ENCODE measurements at regions not wholly inside any gene's neighbourhood (a gene's known extent, or its start where the extent isn't known, plus 50 kb on each side); places are given as distances from the start of the nearest gene placed in this dataset.
A peak's percentile ranks its signal among the peaks of the same experiment; 100 is the strongest.

DNA sequence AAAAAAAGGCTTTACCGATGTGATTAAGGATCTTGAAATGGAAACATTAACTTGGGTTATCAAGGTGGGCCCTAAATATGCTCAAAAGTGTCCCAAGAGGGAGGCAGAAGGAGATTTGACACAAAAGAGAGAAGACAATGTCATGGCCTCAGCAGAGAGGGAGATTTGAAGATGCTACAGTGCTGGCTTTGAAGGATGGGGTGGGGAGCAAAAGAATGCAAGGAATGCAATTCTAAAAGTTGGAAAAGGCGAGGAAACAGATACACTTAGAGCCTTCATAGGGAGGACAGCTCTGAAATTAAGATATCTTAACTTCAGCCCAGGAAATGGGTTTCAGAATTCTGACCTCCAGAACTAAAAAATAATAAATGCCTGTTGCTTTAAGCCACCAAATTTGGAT lies 314.5 kb upstream of the CCDC54 start:
- 62 to 68% methylated on average over 2 of the region's 2 CpGs for WGBS, 2 donors (ENCODE audit: low coverage in 1 of 2)
- H3K9me3 ChIP-seq: no peaks in the 10 kb centered on the region

DNA sequence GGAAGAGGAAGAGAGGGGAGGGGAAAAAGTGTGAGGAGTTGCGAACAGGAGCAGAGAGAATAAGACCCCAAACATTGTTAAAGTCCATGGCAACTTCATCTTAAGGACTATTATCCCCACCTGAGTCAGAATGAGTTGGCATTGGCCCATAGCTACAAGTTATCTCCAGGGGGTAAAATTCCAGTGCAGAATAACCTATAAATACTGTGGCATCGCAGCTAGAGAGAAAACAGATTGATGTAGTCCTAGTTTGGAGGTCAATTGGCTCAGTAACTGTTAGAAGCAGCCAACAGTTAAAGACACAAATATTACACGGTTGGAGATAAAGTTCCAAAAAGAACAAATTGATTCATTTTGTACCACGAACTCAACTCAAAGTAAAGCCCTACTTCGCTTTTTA lies 313.9 kb upstream of the CCDC54 start:
- intact Hi-C loops (cut with DNase I; ENCODE audit: low total_unique reads) (no loop called here), in situ Hi-C loops (cut with MboI; ENCODE audit: low pct_ligation_motif_present in 1 of 4, low pct_unique_long_range_greater_than_20kb in 1 of 4, low sequenced_read_pairs in 3 of 4) (no loop called here)
- H3K9me3 ChIP-seq: no peaks in the 10 kb centered on the region
- H3K4me1 ChIP-seq: no peaks in the 10 kb centered on the region
- H3K4me3 ChIP-seq: no peak overlapping the region
- H3K27ac ChIP-seq: no peak overlapping the region
- no peaks in the 10 kb centered on the region for H3K36me3 ChIP-seq
- WGBS, 2 donors (ENCODE audit: low coverage in 1 of 2): 60 to 63% methylated on average over 5 of the region's 5 CpGs
- DNase-seq: no peak
- no peaks in the 10 kb centered on the region for H3K27me3 ChIP-seq
- TF ChIP-seq POLR2AphosphoS5 (IDR thresholded peaks at IDR 0.05) (no peak), POLR2A (IDR thresholded peaks at IDR 0.05) (no peak)

More for the DNA sequence above, 314.5 kb upstream of the CCDC54 start:
- TF ChIP-seq POLR2AphosphoS5 (IDR thresholded peaks at IDR 0.05): no peak
- no peak for TF ChIP-seq EP300 (IDR thresholded peaks at IDR 0.05; ENCODE audit: low read depth)
- TF ChIP-seq, protein P1, sequence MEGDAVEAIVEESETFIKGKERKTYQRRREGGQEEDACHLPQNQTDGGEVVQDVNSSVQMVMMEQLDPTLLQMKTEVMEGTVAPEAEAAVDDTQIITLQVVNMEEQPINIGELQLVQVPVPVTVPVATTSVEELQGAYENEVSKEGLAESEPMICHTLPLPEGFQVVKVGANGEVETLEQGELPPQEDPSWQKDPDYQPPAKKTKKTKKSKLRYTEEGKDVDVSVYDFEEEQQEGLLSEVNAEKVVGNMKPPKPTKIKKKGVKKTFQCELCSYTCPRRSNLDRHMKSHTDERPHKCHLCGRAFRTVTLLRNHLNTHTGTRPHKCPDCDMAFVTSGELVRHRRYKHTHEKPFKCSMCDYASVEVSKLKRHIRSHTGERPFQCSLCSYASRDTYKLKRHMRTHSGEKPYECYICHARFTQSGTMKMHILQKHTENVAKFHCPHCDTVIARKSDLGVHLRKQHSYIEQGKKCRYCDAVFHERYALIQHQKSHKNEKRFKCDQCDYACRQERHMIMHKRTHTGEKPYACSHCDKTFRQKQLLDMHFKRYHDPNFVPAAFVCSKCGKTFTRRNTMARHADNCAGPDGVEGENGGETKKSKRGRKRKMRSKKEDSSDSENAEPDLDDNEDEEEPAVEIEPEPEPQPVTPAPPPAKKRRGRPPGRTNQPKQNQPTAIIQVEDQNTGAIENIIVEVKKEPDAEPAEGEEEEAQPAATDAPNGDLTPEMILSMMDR (IDR thresholded peaks at IDR 0.05): no peak
- TF ChIP-seq POLR2A (IDR thresholded peaks at IDR 0.05): no peak
- DNase-seq: no peak
- in situ Hi-C loops (cut with MboI; ENCODE audit: low pct_ligation_motif_present in 1 of 4, low pct_unique_long_range_greater_than_20kb in 1 of 4, low sequenced_read_pairs in 3 of 4) (no loop called here), intact Hi-C loops (cut with DNase I; ENCODE audit: low total_unique reads) (no loop called here)
- Histone ChIP-seq H3K27ac (no peak overlapping the region), H3K4me3 (no peak overlapping the region), H3K4me1 (no peaks in the 10 kb centered on the region), H3K36me3 (no peaks in the 10 kb centered on the region), H3K27me3 (no peaks in the 10 kb centered on the region)

DNA sequence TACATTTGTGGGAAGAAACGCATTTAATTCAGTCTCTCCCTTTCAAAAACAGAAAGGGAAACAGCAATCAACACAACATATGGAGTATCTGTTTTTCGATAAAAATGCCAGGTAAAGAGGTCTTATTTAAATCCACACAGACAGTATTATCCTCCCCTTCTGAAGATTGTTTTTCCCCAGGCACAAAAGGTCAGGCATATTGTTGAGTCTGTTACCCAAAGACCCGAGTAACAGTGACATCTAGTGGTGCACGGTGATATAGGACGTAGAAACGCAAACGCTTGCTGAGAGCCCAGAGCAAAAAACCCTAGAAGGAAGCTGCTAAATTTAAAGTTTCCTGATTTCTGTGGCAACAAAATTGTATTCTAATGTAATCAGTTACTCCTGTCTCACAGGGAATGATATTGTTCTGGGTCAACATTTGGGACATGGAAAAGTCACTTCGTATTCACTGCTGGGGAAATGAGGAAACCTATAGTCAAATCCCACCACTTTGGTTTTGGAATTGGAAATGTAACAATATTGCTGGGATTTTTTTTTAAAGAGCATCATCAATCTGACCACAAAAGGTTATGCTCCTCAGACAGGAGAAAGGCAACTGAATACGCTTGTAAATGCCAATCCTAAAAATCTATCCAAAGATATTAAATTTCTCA lies 312.7 kb upstream of the CCDC54 start:
- WGBS, 2 donors (ENCODE audit: low coverage in 1 of 2): 23 to 46% methylated on average over 3 to 9 of the region's 9 CpGs
- Histone ChIP-seq H3K4me3 (no peak overlapping the region), H3K4me1 (no peaks in the 10 kb centered on the region), H3K9me3 (no peaks in the 10 kb centered on the region), H3K27ac (no peak overlapping the region), H3K27me3 (no peaks in the 10 kb centered on the region), H3K36me3 (no peaks in the 10 kb centered on the region)
- TF ChIP-seq EP300 (IDR thresholded peaks at IDR 0.05; ENCODE audit: low read depth): no peak
- no peak for TF ChIP-seq POLR2A (IDR thresholded peaks at IDR 0.05)
- TF ChIP-seq POLR2AphosphoS5 (IDR thresholded peaks at IDR 0.05): no peak
- TF ChIP-seq, protein P1 (IDR thresholded peaks at IDR 0.05): peak; percentile 42 to 78 (median 73)
- intact Hi-C loops (cut with DNase I; ENCODE audit: low total_unique reads): no loop called here
- DNase-seq: peak; percentile 51
- in situ Hi-C loops (cut with MboI; ENCODE audit: low pct_ligation_motif_present in 1 of 4, low pct_unique_long_range_greater_than_20kb in 1 of 4, low sequenced_read_pairs in 3 of 4): no loop called here

DNA sequence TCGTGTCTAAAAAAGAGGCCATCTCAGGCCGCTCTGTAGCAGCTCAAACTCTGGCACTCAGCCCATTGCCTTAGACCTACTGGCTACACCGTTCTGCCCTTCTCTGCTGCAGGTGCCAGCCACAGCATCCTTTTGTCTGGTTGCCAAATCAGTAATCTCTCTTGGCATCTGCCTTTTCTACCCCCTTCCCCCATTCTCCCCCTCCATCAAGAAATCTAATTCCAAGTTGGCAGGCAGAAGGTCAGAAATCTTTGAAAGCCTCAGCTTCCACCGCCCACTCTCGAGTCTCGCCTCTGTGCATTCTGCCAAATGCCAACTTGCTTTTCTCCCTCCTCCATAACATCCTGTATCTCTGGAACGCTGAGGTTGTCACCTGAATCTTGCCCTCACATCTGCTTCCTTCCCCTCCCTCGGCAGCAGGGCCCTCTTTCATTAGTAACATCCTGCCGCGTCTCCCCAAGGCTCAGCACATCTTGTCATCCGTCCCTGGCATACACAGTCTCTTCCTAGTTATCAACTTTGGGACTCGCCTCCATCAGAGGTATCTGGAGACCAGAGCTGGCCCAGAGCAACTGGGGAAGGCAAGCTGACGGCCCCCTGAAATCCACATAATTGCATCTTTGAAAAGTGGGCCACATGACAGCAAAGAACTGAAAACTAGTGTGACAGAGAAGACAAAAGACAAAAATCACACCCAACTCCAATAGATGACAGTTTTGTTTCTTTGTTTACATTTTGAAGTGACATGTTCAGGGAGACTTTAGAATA lies 312.0 kb upstream of the CCDC54 start:
- DNase-seq: no peak
- H3K27me3 ChIP-seq: no peaks in the 10 kb centered on the region
- TF ChIP-seq, protein P1 (IDR thresholded peaks at IDR 0.05): no peak
- TF ChIP-seq POLR2A (IDR thresholded peaks at IDR 0.05) (no peak), EP300 (IDR thresholded peaks at IDR 0.05; ENCODE audit: low read depth) (no peak), POLR2AphosphoS5 (IDR thresholded peaks at IDR 0.05) (no peak)
- no peak overlapping the region for H3K4me3 ChIP-seq
- no peaks in the 10 kb centered on the region for H3K36me3 ChIP-seq
- H3K4me1 ChIP-seq: no peaks in the 10 kb centered on the region
- intact Hi-C loops (cut with DNase I; ENCODE audit: low total_unique reads) (no loop called here), in situ Hi-C loops (cut with MboI; ENCODE audit: low pct_ligation_motif_present in 1 of 4, low pct_unique_long_range_greater_than_20kb in 1 of 4, low sequenced_read_pairs in 3 of 4) (no loop called here)
- no peak overlapping the region for H3K27ac ChIP-seq
- WGBS, 2 donors (ENCODE audit: low coverage in 1 of 2): 20 to 51% methylated on average over 4 to 13 of the region's 13 CpGs
- no peaks in the 10 kb centered on the region for H3K9me3 ChIP-seq

Measured in transverse colon (tissue), 4 donors.